HG02885 (cell line): ENCODE measurements at regions not wholly inside any gene's neighbourhood (a gene's known extent, or its start where the extent isn't known, plus 50 kb on each side); places are given as distances from the start of the nearest gene placed in this dataset.
"Not testable (repeated sequence)": the region's sequence is repeated elsewhere in the genome, so short reads cannot be mapped to it uniquely, and the experiment has no call there.

Source experiments
- ATAC-seq: cut with Tn5 transposase; IDR thresholded peaks from one replicate; pipeline ENCODE4 v1.9.1; 2021; ENCODE audit warnings: mild to moderate bottlenecking; ENCODE audit not compliant: unreplicated experiment, poor library complexity

DNA sequence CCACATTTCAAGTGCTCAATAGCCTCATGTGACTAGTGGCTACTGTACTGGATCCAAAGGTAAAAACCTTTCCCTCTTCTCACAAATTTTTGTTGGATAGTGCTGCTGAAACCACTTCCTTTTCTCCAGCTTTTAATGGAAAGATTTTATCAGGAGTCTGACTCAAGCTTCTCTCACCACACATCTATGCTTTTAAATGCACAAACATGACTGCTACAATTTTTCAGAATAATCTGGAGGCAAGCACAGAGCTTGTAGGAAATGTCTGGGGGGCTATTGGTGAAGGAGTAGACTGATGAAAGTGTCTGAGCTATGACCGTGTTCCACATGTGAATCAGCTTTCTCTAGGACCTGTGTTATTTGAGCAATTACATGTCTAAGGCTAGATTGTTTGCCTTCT is 101.1 kb upstream of the FAT3 start:
- no peak for ATAC-seq

DNA sequence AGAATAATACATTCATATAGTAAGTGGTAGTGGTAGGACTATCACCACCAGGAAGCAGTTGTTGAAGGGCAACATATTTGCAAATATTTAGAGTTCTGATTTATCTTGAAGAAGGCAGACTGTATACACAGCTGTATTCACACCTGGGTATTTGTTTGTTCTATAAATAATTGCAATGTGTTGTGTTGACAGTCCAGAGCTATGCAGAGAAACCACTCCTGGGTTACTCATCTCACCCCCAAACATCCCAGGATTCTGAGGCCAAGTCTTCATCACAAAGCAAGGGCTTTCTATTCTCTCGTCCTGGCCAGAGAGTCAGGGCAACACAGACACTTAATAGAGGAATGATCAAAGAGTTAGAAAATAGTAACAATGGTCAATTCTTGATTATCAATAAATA is 102.1 kb upstream of the FAT3 start:
- no peak for ATAC-seq

DNA sequence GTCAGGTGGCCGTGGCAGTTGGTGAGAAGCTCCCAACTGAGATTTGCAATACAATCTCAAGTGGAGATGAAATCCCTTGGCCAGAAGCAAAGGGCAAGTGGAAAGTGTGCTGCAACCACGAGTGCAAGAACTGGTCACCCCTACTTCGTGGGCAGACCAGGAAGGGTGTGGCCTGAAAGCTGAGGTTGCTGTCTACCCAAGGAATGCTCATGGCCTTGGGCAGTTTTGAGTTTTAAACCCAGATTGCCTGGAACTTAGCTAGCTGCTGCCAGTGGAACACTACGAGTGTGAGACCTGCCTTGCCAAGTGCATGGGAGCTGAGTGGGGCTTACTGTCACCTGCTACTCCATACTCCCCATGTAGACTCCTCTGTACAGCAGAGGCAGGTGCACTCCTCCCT is 113.3 kb upstream of the FAT3 start:
- ATAC-seq, result no peak

DNA sequence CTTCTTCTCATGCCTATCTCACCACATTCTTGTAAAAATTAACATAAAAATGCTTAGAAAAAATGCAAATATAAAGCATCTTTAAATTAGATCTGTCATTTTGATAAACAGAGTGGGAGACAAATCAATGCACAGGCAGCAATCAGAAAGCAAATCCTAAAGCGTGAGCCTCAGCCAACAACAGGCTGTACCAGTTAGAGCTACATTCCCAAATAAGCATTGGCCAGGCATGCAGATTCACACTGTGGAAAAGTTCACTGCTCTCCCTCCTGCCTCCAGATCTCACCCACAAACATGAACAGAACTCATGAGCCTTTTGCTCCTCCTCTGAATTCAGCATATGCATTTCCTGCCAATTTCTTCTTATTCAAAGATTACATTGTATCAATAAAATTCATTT is 115.2 kb upstream of the FAT3 start:
- no peak for ATAC-seq

DNA sequence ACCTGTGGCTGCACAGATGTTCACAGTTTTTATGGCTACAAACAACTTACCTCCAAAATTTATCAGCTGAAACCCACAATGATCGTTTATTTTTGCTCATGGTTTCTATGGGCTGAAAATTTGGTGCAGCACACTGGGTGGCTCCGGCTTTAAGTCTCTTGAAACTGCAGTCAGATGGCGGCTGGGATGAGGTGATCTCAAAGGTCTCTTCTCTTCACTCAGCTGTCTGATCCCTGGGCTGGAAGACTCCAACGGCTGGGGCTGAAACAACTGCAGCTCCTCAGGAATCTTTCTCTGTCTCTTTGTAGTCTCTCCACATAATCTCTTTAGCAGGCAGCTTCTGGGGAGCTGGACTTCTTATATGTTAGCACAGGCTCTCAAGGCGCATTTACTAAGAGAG is 117.3 kb upstream of the FAT3 start:
- no peak for ATAC-seq

DNA sequence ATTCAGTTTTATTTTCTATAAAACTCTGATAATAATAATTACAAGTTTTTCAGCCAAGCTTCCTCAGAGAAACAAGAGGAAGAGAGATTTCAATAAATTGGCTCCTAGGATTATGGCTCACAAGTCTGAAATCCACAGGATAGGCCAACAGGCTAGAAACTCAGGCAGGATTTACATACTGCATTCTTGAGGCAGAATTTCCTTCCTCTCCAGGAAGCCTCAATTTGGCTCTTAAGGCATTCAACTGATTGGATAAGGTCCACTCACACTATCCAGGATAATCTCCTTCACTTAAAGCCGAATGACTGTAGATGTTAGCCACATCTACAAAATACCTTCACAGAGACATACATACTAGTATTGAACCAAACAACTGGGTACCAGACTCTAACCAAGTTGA is 120.3 kb upstream of the FAT3 start:
- no peak for ATAC-seq

DNA sequence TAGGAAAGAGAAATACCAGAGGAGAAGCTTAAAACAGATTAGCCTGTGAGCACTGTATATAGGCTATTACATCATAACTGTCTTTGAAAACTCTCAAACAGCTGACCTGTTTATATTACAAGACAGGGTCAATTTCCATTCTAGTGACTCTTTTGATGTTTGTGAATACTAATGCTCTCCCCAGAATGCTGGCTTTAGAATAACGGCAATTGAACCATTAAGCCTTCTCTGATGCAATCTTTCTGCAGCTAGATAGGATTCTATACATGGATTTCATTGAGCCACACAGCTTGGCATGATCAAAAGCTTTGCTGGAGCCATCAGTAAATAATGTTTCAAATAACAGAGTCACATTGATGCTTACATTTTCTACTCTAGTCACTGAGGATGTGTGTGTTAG is 122.7 kb upstream of the FAT3 start:
- no peak for ATAC-seq

DNA sequence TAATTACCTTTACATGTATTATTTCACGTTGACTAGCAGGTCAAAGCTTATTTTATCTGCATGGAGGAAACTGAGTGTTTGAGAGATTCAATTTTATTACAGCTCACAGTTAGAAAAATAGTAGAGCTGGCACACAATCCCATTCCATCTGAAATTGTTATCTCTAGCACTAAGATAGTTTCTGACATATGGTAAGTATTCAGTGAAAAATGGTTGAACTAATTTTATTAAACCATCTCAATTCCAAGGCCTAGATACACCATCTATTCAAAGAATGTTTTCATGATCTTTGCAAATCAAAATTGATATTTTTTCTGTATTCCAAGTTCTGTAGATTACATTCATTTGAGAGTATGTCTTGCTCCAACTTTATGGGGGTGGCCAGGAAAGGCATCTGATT is 125.4 kb upstream of the FAT3 start:
- no peak for ATAC-seq

DNA sequence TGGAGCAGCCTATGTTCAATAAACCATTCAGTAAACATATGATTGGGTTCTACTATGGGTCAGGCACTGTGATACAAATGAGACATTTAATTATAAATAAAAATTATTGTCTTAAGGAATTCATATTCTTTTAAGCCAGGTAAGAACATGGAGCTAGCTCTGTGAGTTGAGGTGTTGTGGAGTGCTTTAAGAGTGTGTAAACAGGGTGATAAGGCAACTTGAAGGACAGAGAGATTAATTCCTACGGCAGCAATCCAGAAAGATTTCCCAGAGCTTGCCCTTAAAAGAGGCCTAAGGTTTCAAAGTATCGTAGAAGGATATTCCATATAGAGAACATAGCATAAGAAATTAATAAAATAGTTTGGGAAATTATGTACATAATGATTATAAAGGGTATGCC is 126.4 kb upstream of the FAT3 start:
- ATAC-seq, result no peak

DNA sequence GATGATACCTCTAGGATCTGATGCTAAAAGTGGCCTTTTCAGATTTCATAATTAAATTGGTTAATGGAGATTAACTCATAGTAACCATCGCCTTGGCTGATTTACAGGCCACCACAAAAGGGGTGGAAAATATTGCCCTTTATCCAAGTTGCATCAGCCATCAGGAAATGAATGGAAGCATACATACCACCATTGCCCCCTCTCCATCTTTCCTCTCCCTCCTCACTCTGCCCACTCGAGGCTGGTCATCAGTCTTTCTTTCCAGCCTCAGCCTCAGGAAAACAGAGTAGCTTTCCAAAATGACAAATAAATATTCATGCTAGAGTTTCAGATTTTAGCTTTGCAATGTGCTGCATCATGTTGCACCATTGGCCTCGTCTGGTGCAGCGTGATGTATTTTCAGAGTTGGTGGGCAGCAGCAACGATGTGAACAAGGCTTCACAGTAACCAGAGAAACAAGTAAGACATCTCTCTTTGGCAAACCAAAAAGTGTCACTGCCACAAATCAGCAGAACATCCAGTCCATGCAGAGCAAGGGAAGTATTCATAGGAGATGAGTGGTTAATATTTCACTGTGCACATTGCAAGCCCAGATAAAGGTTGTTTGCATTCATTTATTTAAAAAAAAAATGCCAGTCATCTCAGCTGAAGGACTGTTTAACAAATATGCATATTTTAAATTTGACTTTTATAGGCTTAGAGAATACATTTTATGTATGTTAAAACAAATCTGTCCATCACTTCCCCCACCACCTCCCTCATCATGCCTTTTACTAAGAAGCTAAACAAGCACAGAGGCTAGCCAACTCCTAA is 136.7 kb upstream of the FAT3 start:
- no peak for ATAC-seq

DNA sequence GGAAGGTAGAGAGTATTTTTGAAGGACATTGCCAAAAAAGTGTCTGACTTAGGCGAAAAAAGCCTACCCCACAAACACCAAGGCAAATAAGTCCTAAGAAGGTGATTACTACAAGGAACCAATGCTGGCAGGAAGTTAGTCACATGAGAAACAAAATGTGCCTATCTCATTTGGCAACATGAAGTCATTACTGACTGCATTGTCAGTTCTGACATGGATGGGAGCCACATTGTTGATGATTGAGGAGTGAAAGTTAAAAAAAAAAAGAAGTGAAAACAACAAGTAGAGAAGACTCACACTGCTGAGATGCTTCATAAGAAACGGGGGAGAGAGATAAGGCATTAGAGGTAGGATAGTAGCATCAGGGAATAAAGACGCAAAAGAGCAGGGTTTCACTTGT is 141.5 kb upstream of the FAT3 start:
- ATAC-seq, result no peak

DNA sequence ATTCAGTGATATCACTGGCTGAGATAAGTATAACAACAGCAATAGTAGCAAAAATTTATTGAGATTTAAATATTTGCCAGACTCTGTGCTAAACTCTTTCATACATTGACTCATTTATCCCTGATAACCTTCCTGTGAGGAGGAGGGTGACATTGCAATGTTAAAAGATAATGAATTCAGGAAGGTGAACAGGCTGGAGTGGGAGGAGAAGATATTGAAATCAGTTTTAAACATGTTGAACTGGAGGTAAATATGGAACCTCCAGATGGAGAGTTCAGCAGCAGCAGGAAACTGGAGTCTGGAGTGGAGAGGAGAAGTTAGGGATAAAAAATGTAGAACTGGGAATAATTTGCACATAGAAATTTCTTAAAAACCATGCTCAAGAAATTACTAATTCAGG is 142.0 kb upstream of the FAT3 start:
- ATAC-seq, result no peak

DNA sequence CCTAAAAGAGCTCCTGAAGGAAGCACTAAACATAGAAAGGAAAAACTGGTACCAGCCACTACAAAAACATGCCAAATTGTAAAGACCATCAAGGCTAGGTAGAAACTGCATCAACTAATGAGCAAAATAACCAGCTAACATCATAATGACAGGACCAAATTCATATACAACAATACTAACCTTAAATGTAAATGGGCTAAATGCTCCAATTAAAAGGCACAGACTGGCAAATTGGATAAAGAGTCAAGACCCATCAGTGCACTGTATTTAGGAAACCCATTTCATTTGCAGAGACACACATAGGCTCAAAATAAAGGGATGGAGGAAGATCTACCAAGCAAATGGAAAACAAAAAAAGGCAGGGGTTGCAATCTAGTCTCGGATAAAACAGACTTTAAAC is 150.1 kb upstream of the FAT3 start:
- ATAC-seq, result not testable (repeated sequence)

DNA sequence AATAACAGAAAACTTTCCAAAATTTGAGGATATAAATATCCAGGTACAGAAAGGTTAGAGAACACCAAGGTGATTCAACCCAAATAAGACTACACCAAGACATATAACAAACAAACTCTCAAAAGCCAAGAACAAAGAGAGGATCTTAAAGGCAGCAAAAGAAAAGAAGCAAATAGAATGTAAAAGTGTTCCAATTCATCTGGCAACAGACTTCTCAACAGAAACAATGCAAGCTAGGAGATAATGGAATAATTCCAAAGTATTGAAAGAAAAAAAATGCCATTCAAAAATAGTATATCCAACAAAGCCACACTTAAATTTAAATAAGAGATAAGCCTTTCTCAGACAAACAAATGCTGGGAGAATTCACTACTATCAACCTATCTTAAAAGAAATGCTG is 153.0 kb upstream of the FAT3 start:
- ATAC-seq, result no peak

DNA sequence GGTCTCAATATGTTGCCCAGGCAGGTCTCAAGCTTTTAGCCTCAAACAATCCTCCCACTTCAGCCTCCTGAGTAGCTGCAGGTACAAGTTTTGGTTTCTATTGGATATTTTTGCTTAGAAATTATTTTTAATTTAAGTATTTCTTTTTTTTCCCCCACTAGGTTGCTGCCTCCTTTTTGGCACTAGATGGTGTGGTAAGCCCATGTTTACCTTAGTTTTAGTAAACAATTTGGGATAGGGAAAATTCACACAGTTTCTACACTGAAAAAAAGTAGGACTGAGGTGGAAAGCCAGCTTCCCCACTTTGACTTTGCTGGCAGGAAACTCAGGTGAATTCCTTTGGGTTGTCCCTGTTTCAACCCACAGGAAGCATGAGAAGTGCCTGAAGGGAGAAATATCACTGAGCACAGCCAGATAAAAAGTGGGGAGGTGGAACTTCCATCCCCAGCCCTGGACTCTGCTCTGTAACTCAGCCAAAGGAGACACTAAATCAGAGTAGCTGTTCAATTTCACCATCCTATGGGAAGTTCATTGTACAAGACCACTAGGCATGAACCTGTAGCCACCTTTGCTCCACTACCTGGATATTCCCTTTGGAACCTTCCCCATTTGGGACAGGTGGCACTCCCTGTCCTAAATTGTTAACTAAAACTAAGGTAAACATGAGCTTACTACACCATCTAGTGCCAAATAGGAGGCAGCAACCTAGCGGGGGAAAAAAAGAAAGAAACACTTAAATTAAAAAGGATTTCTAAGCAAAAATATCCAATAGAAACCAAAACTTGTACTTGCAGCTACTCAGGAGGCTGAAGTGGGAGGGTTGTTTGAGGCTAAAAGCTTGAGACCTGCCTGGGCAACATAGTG is 154.4 kb upstream of the FAT3 start:
- ATAC-seq, result no peak

DNA sequence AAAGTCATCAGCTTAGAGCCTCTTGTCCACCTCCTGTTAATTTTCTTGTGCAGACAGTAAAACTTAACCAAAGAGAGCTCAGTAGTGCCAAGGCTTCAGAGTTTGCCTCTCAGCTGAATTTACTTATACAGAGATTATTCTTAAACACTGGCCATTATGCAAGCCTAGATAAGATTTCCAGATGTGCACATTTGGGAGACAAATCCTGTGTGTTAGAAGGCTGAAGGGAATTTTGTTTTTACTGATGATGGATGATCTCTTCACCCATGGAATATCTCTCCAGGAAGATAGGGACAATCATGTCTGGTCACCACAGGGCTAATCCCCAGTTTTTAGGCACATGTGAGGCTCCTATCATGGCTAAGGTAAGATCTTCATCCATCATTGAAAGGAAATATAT is 157.6 kb upstream of the FAT3 start:
- ATAC-seq, result no peak

DNA sequence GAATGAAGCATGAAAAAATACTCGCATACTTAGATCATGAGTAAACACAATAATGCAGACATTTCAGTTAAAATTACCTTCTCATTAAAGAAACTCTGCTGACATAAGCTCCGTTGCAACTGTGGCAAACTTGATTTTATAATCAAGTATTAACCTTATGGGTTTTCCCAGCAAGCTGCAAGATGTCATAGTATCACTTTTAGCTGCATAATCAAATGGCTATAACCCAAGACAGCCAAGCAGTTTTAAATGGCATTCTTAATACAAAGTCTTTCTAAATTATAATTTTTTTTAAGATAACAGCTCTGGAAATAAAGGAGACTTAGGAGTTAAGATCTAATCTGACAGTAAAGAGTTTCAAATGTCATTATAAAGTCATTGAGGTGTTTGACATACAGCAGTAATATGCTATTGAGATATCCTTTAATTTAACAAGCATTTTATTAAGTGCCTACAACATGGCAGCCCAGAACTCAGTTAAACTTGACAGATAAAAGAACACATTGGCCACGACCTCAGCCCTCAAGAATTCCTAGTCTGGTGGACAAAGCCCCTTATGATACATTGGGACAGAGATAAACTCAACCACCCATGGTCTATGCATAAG is 163.1 kb upstream of the FAT3 start:
- ATAC-seq, result no peak

DNA sequence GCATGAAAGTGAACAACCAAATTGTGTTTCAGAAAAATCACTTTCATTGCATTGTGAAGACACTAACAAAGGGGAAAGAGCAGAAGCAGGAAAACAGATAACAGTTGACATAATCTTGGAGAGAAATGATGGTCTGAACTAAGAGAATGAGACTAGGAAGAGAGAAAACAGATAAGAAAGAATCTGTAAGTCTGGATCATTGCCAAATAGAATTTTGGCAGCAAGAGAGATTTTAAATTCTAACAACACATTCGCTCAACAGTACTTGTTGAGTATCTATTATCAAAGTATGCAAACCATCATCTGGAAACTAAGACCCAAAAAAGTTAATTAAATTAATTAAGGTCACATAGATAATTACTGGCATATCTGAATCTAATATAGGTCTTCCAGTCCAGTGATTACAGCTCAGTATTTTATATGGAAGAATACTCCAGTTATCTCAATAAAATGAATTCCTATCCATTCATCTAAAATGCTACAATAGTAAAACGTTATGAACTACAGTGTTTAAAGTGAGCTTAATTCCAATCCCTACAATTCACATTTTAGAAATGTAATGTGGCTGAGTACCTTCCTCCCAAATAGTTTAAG is 166.7 kb upstream of the FAT3 start:
- no peak for ATAC-seq

DNA sequence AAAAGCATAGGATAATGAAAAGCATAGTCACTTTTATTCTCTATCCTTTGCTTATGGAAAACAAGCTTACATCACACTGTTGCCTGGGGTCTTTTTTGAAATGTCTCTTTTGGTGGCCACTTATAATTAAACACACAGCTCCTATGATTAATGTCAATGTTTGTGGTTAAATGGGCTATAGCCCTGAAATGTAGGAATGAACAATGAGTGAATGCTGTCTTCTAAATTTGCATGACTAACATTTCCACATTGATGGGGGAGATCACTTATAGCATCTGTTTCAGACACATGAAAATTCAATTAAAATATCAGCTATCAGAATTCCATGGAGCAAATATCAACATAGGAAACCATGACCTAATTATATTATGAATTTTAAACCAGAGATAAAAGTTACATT is 171.4 kb upstream of the FAT3 start:
- no peak for ATAC-seq

DNA sequence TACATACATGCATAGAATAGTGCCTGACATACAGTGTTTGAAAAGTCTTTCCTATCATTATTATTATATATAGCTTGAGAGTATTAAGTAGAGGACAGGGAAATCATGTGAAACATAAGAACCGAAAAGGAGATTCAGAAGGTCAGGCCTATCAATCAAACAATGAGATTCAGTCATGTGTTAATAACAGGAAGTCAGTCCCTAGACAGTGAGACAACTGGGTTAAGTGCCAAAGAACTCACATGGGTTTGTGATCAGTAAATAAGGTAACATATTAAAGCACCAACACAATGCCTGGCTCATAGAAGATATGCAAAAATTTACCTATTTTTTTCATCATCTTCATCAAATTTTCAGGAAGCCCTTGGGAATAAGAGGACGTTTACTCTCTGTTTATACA is 174.3 kb upstream of the FAT3 start:
- ATAC-seq, result no peak

DNA sequence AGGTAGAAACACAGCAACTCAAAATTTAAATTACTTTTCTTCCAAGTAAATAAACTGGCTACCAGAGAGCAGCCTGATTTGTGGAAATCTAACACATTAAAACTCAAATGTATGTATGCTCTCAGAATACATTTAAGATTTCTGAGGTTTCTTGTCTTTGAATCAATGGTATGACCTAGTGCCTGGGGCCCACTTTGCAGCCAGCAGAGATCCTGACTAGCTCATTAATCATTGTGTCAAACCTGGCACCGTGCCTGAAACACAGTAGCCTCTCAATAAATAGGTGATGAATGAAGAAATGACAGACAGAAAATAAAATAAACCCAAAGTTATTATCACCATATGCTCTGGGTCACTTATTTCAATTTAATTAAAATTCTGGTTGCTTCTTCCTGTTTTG is 176.2 kb upstream of the FAT3 start:
- no peak for ATAC-seq
